ENCODE measurements at regions not wholly inside any gene's neighbourhood (a gene's known extent, or its start where the extent isn't known, plus 50 kb on each side); places are given as distances from the start of the nearest gene placed in this dataset.
"Not testable (repeated sequence)": the region's sequence is repeated elsewhere in the genome, so short reads cannot be mapped to it uniquely, and the experiment has no call there.

- Mint-ChIP-seq H3K27ac (ENCODE audit: unreplicated experiment) (peak overlapping the region; percentile 80), H3K4me3 (ENCODE audit: unreplicated experiment) (peak overlapping the region; percentile 98), H3K27me3 (ENCODE audit: unreplicated experiment) (peaks cover 11% of the 10 kb centered on the region)
- H3K4me1 Mint-ChIP-seq (ENCODE audit: low read depth, unreplicated experiment); H3K9me3 Mint-ChIP-seq (ENCODE audit: unreplicated experiment); H3K36me3 Mint-ChIP-seq (ENCODE audit: unreplicated experiment): not testable (repeated sequence)
- peak; percentile 85 for DNase-seq
- TF ChIP-seq, protein P1, sequence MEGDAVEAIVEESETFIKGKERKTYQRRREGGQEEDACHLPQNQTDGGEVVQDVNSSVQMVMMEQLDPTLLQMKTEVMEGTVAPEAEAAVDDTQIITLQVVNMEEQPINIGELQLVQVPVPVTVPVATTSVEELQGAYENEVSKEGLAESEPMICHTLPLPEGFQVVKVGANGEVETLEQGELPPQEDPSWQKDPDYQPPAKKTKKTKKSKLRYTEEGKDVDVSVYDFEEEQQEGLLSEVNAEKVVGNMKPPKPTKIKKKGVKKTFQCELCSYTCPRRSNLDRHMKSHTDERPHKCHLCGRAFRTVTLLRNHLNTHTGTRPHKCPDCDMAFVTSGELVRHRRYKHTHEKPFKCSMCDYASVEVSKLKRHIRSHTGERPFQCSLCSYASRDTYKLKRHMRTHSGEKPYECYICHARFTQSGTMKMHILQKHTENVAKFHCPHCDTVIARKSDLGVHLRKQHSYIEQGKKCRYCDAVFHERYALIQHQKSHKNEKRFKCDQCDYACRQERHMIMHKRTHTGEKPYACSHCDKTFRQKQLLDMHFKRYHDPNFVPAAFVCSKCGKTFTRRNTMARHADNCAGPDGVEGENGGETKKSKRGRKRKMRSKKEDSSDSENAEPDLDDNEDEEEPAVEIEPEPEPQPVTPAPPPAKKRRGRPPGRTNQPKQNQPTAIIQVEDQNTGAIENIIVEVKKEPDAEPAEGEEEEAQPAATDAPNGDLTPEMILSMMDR (IDR thresholded peaks at IDR 0.05; ENCODE audit: partially characterized antibody, unreplicated experiment): peak; percentile 16
These were observed 2654.9 kb upstream of the DEFB115 start for GRCh38 chr20:28602403-28603217.

DNA sequence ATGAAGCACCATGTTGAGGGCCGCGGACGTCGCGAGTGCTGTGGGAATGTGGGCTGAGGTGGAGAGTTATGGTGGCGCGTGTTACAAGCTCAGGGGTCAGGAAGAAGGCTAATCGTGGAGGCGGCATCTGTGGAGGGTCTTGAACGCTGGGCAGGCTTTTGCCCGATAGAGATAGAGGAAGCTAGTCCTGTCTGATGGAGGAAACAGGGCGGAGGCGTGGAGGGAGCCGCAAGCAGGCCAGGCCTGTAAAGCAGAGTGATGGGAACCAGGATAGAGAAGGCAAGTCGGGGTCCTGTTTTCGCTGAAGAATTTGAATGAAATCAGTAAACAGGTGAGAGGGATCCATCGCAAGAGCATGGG lies 2654.3 kb upstream of the DEFB115 start:
- not testable (repeated sequence) for H3K4me1 Mint-ChIP-seq (ENCODE audit: low read depth, unreplicated experiment); H3K36me3 Mint-ChIP-seq (ENCODE audit: unreplicated experiment); H3K9me3 Mint-ChIP-seq (ENCODE audit: unreplicated experiment); DNase-seq
- Mint-ChIP-seq H3K4me3 (ENCODE audit: unreplicated experiment) (peak overlapping the region; percentile 98), H3K27me3 (ENCODE audit: unreplicated experiment) (peaks cover 11% of the 10 kb centered on the region), H3K27ac (ENCODE audit: unreplicated experiment) (peak overlapping the region; percentile 65)

GRCh38 chr20:28616354-28616753 lies 2641.1 kb upstream of the DEFB115 start:
- Mint-ChIP-seq H3K9me3 (ENCODE audit: unreplicated experiment) (peaks cover 14% of the 10 kb centered on the region), H3K4me1 (ENCODE audit: low read depth, unreplicated experiment) (no peaks in the 10 kb centered on the region)
- TF ChIP-seq, protein P1 (IDR thresholded peaks at IDR 0.05; ENCODE audit: partially characterized antibody, unreplicated experiment): no peak

GRCh38 chr20:28619956-28620651 lies 2637.4 kb upstream of the DEFB115 start:
- H3K36me3 Mint-ChIP-seq (ENCODE audit: unreplicated experiment); H3K4me3 Mint-ChIP-seq (ENCODE audit: unreplicated experiment); DNase-seq; H3K27me3 Mint-ChIP-seq (ENCODE audit: unreplicated experiment); H3K27ac Mint-ChIP-seq (ENCODE audit: unreplicated experiment); H3K4me1 Mint-ChIP-seq (ENCODE audit: low read depth, unreplicated experiment): not testable (repeated sequence)
- peaks cover 13% of the 10 kb centered on the region for H3K9me3 Mint-ChIP-seq (ENCODE audit: unreplicated experiment)

More at GRCh38 chr20:28616354-28616753, 2641.1 kb upstream of the DEFB115 start:
- H3K36me3 Mint-ChIP-seq (ENCODE audit: unreplicated experiment): peaks cover 6% of the 10 kb centered on the region
- no peaks in the 10 kb centered on the region for H3K27me3 Mint-ChIP-seq (ENCODE audit: unreplicated experiment)
- no peak for DNase-seq
- H3K27ac Mint-ChIP-seq (ENCODE audit: unreplicated experiment): no peak overlapping the region
- no peak overlapping the region for H3K4me3 Mint-ChIP-seq (ENCODE audit: unreplicated experiment)

GRCh38 chr20:28625112-28625511 lies 2632.4 kb upstream of the DEFB115 start:
- not testable (repeated sequence) for H3K36me3 Mint-ChIP-seq (ENCODE audit: unreplicated experiment); H3K9me3 Mint-ChIP-seq (ENCODE audit: unreplicated experiment); DNase-seq; H3K27me3 Mint-ChIP-seq (ENCODE audit: unreplicated experiment); H3K4me3 Mint-ChIP-seq (ENCODE audit: unreplicated experiment); H3K4me1 Mint-ChIP-seq (ENCODE audit: low read depth, unreplicated experiment); H3K27ac Mint-ChIP-seq (ENCODE audit: unreplicated experiment)
- TF ChIP-seq, protein P1 (IDR thresholded peaks at IDR 0.05; ENCODE audit: partially characterized antibody, unreplicated experiment): peak; percentile 6

- not testable (repeated sequence) for H3K27me3 Mint-ChIP-seq (ENCODE audit: unreplicated experiment)
These were observed 2616.6 kb upstream of the DEFB115 start for GRCh38 chr20:28640831-28641230.

More at GRCh38 chr20:28640831-28641230, 2616.6 kb upstream of the DEFB115 start:
- not testable (repeated sequence) for H3K4me3 Mint-ChIP-seq (ENCODE audit: unreplicated experiment); DNase-seq; H3K36me3 Mint-ChIP-seq (ENCODE audit: unreplicated experiment); H3K4me1 Mint-ChIP-seq (ENCODE audit: low read depth, unreplicated experiment); H3K27ac Mint-ChIP-seq (ENCODE audit: unreplicated experiment)
- H3K9me3 Mint-ChIP-seq (ENCODE audit: unreplicated experiment): peaks cover 10% of the 10 kb centered on the region
